ENCODE measurements at regions not wholly inside any gene's neighbourhood (a gene's known extent, or its start where the extent isn't known, plus 50 kb on each side); places are given as distances from the start of the nearest gene placed in this dataset.

DNA sequence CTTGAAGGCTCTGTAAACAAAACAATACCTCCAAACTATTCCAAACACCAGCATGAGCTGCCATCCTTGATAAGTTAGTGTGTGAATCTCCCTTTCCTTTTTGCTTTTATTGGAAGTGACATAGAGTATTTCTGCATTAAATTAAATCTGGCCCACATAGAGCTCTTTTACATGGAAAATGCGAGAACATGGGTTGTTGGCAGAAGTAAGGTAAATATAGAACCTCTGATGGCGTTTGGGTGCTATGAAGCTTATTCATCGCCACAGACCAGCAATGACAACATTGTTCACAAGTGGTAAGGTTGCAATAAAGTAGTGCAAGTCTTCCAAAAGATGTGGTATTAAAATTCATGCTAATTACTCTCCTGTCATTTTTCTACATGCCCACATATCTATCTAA is 445.8 kb upstream of the JAG1 start:
- TF ChIP-seq, protein P1, sequence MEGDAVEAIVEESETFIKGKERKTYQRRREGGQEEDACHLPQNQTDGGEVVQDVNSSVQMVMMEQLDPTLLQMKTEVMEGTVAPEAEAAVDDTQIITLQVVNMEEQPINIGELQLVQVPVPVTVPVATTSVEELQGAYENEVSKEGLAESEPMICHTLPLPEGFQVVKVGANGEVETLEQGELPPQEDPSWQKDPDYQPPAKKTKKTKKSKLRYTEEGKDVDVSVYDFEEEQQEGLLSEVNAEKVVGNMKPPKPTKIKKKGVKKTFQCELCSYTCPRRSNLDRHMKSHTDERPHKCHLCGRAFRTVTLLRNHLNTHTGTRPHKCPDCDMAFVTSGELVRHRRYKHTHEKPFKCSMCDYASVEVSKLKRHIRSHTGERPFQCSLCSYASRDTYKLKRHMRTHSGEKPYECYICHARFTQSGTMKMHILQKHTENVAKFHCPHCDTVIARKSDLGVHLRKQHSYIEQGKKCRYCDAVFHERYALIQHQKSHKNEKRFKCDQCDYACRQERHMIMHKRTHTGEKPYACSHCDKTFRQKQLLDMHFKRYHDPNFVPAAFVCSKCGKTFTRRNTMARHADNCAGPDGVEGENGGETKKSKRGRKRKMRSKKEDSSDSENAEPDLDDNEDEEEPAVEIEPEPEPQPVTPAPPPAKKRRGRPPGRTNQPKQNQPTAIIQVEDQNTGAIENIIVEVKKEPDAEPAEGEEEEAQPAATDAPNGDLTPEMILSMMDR (IDR thresholded peaks at IDR 0.05; ENCODE audit: low read depth, low read length), result no peak
- TF ChIP-seq EZH2phosphoT487 (IDR thresholded peaks at IDR 0.05; ENCODE audit: low read depth), result no peak

All from OCI-LY3 (cell line).